K562 (cell line): ENCODE measurements at regions not wholly inside any gene's neighbourhood (a gene's known extent, or its start where the extent isn't known, plus 50 kb on each side); places are given as distances from the start of the nearest gene placed in this dataset.

ENCODE experiments used
- ATAC-seq: fragments of 200-7000 bp; cut with Tn5 transposase; 3 replicates; pipeline ENCODE4 v1.9.1; 2020; ENCODE audit warnings: moderate library complexity
- BruUV-seq: library from RNA; stranded (reverse); fragments of 400-500 nt; replicated peaks from 2 replicates; lab custom pipeline; 2021; lab: Mats Ljungman, UMichigan
- CTCF ChIA-PET: fragments of 300-600 bp; formaldehyde crosslinking; extraction: SDS; loops from one replicate; lab custom pipeline; 2021; ENCODE audit warnings: low intra/inter-chr PET ratio; lab: Yijun Ruan, JAX
- POLR2A ChIA-PET: fragments of 300-600, 350-650 bp; sonication (Branson Sonifier 250); formaldehyde crosslinking; extraction: SDS; loops from one replicate; lab custom pipeline; 2021; ENCODE audit warnings: antibody characterized with exemption, inconsistent platforms; lab: Yijun Ruan, JAX
- DNase-seq, 4 experiments: peaks; one replicate each; pipeline versions ENCODE4 v3.0.0 to v3.0.0-alpha.2; 2011 to 2018; ENCODE audit warnings: low spot score in 3 of 4, mixed read lengths in 3 of 4; ENCODE audit errors: extremely low read depth in 1 of 4
- FAIRE-seq: peaks from 2 replicates; lab custom pipeline; 2011; peaks lifted over from hg19 to GRCh38; lab: Jason Lieb, UNC
- H2AFZ ChIP-seq: 2 replicates; pipeline ENCODE4 v1.6.0; 2011; ENCODE audit warnings: low read depth, low read length, control low read depth, inconsistent platforms
- H3K27ac ChIP-seq: fragments of 200-600 bp; 3 replicates; pipeline ENCODE4 v1.8.0; 2011; ENCODE audit warnings: low read depth, mild to moderate bottlenecking, control low read depth, inconsistent platforms, low read length, moderate library complexity, mixed read lengths; ENCODE audit errors: extremely low read depth
- H3K27me3 ChIP-seq, 2 experiments: fragments of 300-600 bp in 1 of 2; 2 replicates in 1 of 2; 3 replicates in 1 of 2; pipeline versions ENCODE4 v1.6.0 to v1.8.0; 2011; ENCODE audit warnings: inconsistent platforms in 2 of 2, low read length in 2 of 2, mild to moderate bottlenecking in 1 of 2, mixed read lengths in 1 of 2, moderate library complexity in 1 of 2; ENCODE audit not compliant: control insufficient read depth in 2 of 2, insufficient read depth in 2 of 2
- H3K36me3 ChIP-seq: fragments of 300-600 bp; 3 replicates; pipeline ENCODE4 v1.8.0; 2011; ENCODE audit warnings: mild to moderate bottlenecking, low read length, inconsistent platforms; ENCODE audit not compliant: control insufficient read depth, insufficient read depth
- H3K4me1 ChIP-seq, 2 experiments: fragments of 200-600 bp in 1 of 2; replicated peaks in 1 of 2; 2 replicates in 1 of 2; 3 replicates in 1 of 2; pipeline versions ENCODE4 v1.5.1 to v1.8.0; 2011; ENCODE audit warnings: inconsistent platforms in 2 of 2, low read length in 2 of 2, mild to moderate bottlenecking in 1 of 2, mixed read lengths in 1 of 2, moderate library complexity in 1 of 2; ENCODE audit not compliant: control insufficient read depth in 2 of 2, insufficient read depth in 2 of 2
- H3K4me2 ChIP-seq: 2 replicates; pipeline ENCODE4 v1.6.1; 2011; ENCODE audit warnings: low read length, control low read depth, inconsistent platforms, mixed read lengths; ENCODE audit not compliant: insufficient read depth
- H3K4me3 ChIP-seq: fragments of 200-600 bp; sonication (generic), shearing (Covaris generic); 2 replicates; pipeline ENCODE4 v1.5.1; 2016; ENCODE audit warnings: control low read depth, inconsistent platforms
- H3K79me2 ChIP-seq: fragments of 200-600 bp; 3 replicates; pipeline ENCODE4 v1.8.0; 2011; ENCODE audit warnings: low read length, inconsistent platforms; ENCODE audit not compliant: control insufficient read depth, insufficient read depth
- H3K9ac ChIP-seq, 2 experiments: 2 replicates each; pipeline versions ENCODE4 v1.6.0 to v1.6.1; 2011; ENCODE audit warnings: low read depth in 2 of 2, low read length in 2 of 2, control low read depth in 1 of 2, inconsistent platforms in 1 of 2, mild to moderate bottlenecking in 1 of 2, mixed read lengths in 1 of 2; ENCODE audit not compliant: insufficient read depth in 1 of 2
- H3K9me1 ChIP-seq: one replicate; pipeline ENCODE4 v1.6.0; 2011; ENCODE audit warnings: inconsistent platforms, mild to moderate bottlenecking, low read length, moderate library complexity; ENCODE audit not compliant: control insufficient read depth, insufficient read depth
- H3K9me3 ChIP-seq: replicated peaks from 2 replicates; pipeline ENCODE4 v1.5.1; 2011; ENCODE audit warnings: low read depth, low read length, inconsistent platforms; ENCODE audit not compliant: control insufficient read depth, insufficient read depth
- H4K20me1 ChIP-seq: replicated peaks from 2 replicates; pipeline ENCODE4 v1.6.1; 2011; ENCODE audit warnings: low read length, inconsistent platforms, mixed read lengths; ENCODE audit not compliant: control insufficient read depth, insufficient read depth
- EHMT2 ChIP-seq: fragments of 450-650 bp; IDR thresholded peaks from 2 replicates; pipeline ENCODE4 v1.6.1; 2018; ENCODE audit warnings: antibody characterized with exemption
- FOXM1 ChIP-seq, 2 experiments: fragments of 450-650 bp in 1 of 2; sonication (generic) in 1 of 2; formaldehyde crosslinking in 1 of 2; IDR thresholded peaks; 2 replicates each; pipeline versions ENCODE4 v1.6.1 to v1.9.0; 2017 to 2022; ENCODE audit warnings: low read depth in 2 of 2, mild to moderate bottlenecking in 2 of 2, missing genetic modification reagents in 1 of 2, moderate library complexity in 1 of 2
- GABPB1 ChIP-seq: sonication (generic); formaldehyde crosslinking; IDR thresholded peaks from 2 replicates; pipeline ENCODE4 v1.8.0; 2022; ENCODE audit warnings: mild to moderate bottlenecking, missing genetic modification reagents
- HNRNPUL1 ChIP-seq: fragments of 200-400 bp; formaldehyde crosslinking; IDR thresholded peaks from 2 replicates; pipeline ENCODE4 v1.6.1; 2017; ENCODE audit warnings: low read length
- NR2C2 ChIP-seq, 2 experiments: fragments of 200-800 bp in 1 of 2; sonication (Bioruptor generic) in 1 of 2; sonication (generic) in 1 of 2; formaldehyde crosslinking in 1 of 2; IDR thresholded peaks; 2 replicates each; pipeline versions ENCODE4 v1.6.1 to v1.8.0; 2016 to 2022; ENCODE audit warnings: mild to moderate bottlenecking in 1 of 2, missing compliant biosample characterization in 1 of 2, missing genetic modification characterization in 1 of 2, missing genetic modification reagents in 1 of 2
- POLR2AphosphoS2 ChIP-seq: IDR thresholded peaks from 2 replicates; pipeline ENCODE4 v1.6.1; 2012; ENCODE audit warnings: low read length, improper control_type of control experiment
- SREBF1 ChIP-seq: fragments of 150-350 bp; IDR thresholded peaks from 2 replicates; pipeline ENCODE4 v1.6.1; 2014; ENCODE audit warnings: antibody characterized with exemption, low read depth, low read length, borderline replicate concordance
- TEAD2 ChIP-seq: fragments of 450-650 bp; IDR thresholded peaks from 2 replicates; pipeline ENCODE4 v1.6.1; 2016; ENCODE audit warnings: missing genetic modification characterization, control low read depth, missing compliant biosample characterization
- ZBTB1 ChIP-seq: sonication (generic); formaldehyde crosslinking; IDR thresholded peaks from 2 replicates; pipeline ENCODE4 v1.8.1; 2023; ENCODE audit warnings: missing genetic modification reagents, low read depth, mild to moderate bottlenecking, borderline replicate concordance
- ZNF57 ChIP-seq: fragments of 450-650 bp; formaldehyde crosslinking; IDR thresholded peaks from 2 replicates; pipeline ENCODE4 v1.4.0; 2020; ENCODE audit warnings: mild to moderate bottlenecking, moderate library complexity
- WGBS: fragments of 100-300 bp; shearing (Covaris generic); methylation state at CpG from one replicate; pipeline ENCODE4 v1.1.6; 2016; ENCODE audit warnings: low coverage, mixed read lengths; ENCODE audit not compliant: insufficient coverage; ENCODE audit errors: missing lambda C conversion rate; 5-methylcytosine and 5-hydroxymethylcytosine counted together
- in situ Hi-C: fragments of 300-500 bp; cut with MboI; formaldehyde crosslinking; loops from 4 replicates; pipeline ENCODE4 v1.15.0; 2018; ENCODE audit warnings: inconsistent platforms, mixed read lengths
- intact Hi-C: fragments of 100-400 bp; cut with micrococcal nuclease; formaldehyde crosslinking; loops from 2 replicates; pipeline ENCODE4 v1.14.2; 2022
- TF ChIP-seq, protein P1 (sequence below): fragments of 450-650 bp; IDR thresholded peaks from 2 replicates; pipeline ENCODE4 v1.6.1; 2016; ENCODE audit warnings: mild to moderate bottlenecking, moderate library complexity

DNA sequence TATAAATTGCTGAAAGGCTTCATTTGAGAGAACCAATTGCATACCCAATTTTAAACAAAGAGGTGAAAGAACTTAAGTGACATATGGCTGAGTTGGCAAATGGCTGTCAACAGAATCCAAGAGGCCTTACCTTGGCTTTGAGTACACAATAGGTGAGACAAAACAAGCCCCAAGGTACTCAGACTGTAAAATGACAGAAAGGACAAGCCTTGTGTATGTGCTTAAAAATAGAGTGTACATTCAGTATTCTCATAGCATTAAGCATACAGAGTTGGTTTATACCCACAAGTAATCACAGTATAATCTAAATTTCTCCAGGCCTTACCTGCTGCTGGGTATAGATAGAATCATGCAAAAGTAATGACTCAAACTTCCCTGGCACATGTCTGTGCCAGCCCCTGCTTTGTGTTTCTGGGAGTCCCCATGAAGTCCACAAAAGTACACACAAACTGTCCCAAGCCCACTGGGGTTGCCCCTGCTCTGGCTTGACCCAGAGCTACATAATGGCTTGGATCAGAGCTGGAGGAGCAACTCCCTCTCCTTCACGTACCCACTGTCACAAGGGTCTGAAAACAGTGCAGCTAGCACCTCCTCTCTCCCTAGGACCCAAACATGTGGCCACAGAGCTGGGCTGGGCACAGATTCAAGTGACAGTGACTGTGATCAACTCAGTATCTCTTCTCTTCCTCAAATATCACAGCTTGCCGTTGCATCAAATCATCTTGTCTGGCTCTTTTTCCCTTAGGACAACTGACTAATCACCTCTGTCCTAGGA is 250.8 kb downstream of the ENC1 start:
- in situ Hi-C loops (no loop called here), intact Hi-C loops (loop anchor here (5.0 kb wide), 1 partner anchor 253 kb away; the partner anchor contains the start of gene ENC1)
- ChIA-PET CTCF (no interaction called here), POLR2A (no interaction called here)
- H3K9ac ChIP-seq: no peak overlapping the region
- no peaks in the 10 kb centered on the region for H3K9me1 ChIP-seq
- no peak overlapping the region for H3K4me3 ChIP-seq
- no peaks in the 10 kb centered on the region for H3K36me3 ChIP-seq
- no peak for ATAC-seq
- no peak overlapping the region for H3K4me2 ChIP-seq
- H3K9me3 ChIP-seq: no peaks in the 10 kb centered on the region
- peak; percentile 58 for FAIRE-seq
- H3K79me2 ChIP-seq: no peaks in the 10 kb centered on the region
- H3K4me1 ChIP-seq: peaks cover 0 to 8% of the 10 kb centered on the region in 2 experiments; a peak in 3 of 5 replicates
- H2AFZ ChIP-seq: no peak overlapping the region
- H3K27me3 ChIP-seq: no peaks in the 10 kb centered on the region
- no peak for TF ChIP-seq NR2C2 (CRISPR knock-in tag; IDR thresholded peaks at IDR 0.05)
- TF ChIP-seq NR2C2 (tag; IDR thresholded peaks at IDR 0.05): no peak
- TF ChIP-seq FOXM1 (IDR thresholded peaks at IDR 0.05; ENCODE audit: low read depth): no peak
- no peak for TF ChIP-seq FOXM1 (CRISPR knock-in tag; IDR thresholded peaks at IDR 0.05; ENCODE audit: low read depth)
- TF ChIP-seq EHMT2: no peak
- TF ChIP-seq, protein P1, sequence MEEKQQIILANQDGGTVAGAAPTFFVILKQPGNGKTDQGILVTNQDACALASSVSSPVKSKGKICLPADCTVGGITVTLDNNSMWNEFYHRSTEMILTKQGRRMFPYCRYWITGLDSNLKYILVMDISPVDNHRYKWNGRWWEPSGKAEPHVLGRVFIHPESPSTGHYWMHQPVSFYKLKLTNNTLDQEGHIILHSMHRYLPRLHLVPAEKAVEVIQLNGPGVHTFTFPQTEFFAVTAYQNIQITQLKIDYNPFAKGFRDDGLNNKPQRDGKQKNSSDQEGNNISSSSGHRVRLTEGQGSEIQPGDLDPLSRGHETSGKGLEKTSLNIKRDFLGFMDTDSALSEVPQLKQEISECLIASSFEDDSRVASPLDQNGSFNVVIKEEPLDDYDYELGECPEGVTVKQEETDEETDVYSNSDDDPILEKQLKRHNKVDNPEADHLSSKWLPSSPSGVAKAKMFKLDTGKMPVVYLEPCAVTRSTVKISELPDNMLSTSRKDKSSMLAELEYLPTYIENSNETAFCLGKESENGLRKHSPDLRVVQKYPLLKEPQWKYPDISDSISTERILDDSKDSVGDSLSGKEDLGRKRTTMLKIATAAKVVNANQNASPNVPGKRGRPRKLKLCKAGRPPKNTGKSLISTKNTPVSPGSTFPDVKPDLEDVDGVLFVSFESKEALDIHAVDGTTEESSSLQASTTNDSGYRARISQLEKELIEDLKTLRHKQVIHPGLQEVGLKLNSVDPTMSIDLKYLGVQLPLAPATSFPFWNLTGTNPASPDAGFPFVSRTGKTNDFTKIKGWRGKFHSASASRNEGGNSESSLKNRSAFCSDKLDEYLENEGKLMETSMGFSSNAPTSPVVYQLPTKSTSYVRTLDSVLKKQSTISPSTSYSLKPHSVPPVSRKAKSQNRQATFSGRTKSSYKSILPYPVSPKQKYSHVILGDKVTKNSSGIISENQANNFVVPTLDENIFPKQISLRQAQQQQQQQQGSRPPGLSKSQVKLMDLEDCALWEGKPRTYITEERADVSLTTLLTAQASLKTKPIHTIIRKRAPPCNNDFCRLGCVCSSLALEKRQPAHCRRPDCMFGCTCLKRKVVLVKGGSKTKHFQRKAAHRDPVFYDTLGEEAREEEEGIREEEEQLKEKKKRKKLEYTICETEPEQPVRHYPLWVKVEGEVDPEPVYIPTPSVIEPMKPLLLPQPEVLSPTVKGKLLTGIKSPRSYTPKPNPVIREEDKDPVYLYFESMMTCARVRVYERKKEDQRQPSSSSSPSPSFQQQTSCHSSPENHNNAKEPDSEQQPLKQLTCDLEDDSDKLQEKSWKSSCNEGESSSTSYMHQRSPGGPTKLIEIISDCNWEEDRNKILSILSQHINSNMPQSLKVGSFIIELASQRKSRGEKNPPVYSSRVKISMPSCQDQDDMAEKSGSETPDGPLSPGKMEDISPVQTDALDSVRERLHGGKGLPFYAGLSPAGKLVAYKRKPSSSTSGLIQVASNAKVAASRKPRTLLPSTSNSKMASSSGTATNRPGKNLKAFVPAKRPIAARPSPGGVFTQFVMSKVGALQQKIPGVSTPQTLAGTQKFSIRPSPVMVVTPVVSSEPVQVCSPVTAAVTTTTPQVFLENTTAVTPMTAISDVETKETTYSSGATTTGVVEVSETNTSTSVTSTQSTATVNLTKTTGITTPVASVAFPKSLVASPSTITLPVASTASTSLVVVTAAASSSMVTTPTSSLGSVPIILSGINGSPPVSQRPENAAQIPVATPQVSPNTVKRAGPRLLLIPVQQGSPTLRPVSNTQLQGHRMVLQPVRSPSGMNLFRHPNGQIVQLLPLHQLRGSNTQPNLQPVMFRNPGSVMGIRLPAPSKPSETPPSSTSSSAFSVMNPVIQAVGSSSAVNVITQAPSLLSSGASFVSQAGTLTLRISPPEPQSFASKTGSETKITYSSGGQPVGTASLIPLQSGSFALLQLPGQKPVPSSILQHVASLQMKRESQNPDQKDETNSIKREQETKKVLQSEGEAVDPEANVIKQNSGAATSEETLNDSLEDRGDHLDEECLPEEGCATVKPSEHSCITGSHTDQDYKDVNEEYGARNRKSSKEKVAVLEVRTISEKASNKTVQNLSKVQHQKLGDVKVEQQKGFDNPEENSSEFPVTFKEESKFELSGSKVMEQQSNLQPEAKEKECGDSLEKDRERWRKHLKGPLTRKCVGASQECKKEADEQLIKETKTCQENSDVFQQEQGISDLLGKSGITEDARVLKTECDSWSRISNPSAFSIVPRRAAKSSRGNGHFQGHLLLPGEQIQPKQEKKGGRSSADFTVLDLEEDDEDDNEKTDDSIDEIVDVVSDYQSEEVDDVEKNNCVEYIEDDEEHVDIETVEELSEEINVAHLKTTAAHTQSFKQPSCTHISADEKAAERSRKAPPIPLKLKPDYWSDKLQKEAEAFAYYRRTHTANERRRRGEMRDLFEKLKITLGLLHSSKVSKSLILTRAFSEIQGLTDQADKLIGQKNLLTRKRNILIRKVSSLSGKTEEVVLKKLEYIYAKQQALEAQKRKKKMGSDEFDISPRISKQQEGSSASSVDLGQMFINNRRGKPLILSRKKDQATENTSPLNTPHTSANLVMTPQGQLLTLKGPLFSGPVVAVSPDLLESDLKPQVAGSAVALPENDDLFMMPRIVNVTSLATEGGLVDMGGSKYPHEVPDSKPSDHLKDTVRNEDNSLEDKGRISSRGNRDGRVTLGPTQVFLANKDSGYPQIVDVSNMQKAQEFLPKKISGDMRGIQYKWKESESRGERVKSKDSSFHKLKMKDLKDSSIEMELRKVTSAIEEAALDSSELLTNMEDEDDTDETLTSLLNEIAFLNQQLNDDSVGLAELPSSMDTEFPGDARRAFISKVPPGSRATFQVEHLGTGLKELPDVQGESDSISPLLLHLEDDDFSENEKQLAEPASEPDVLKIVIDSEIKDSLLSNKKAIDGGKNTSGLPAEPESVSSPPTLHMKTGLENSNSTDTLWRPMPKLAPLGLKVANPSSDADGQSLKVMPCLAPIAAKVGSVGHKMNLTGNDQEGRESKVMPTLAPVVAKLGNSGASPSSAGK: no peak
- no peak for TF ChIP-seq POLR2AphosphoS2
- no peak for TF ChIP-seq GABPB1
- no peak for TF ChIP-seq HNRNPUL1
- no peak for TF ChIP-seq ZNF57 (CRISPR knock-in tag)
- no peak for TF ChIP-seq TEAD2 (tag)
- no peak for TF ChIP-seq ZBTB1 (CRISPR knock-in tag)
- TF ChIP-seq SREBF1: no peak
- H4K20me1 ChIP-seq: no peaks in the 10 kb centered on the region
- WGBS: 38% methylated on average over 2 of the region's 2 CpGs
- H3K27ac ChIP-seq: no peak overlapping the region
- no TSS peak for BruUV-seq
- no peak for DNase-seq
